HepG2 (cell line): ENCODE measurements at regions not wholly inside any gene's neighbourhood (a gene's known extent, or its start where the extent isn't known, plus 50 kb on each side); places are given as distances from the start of the nearest gene placed in this dataset.

Experiments used
- ATAC-seq: fragments of 200-7000 bp; cut with Tn5 transposase; 3 replicates; pipeline ENCODE4 v1.9.1; 2020; ENCODE audit warnings: mild to moderate bottlenecking, moderate library complexity
- BruUV-seq: library from RNA; stranded (reverse); fragments of 400-500 nt; replicated peaks from 2 replicates; lab custom pipeline; 2021; lab: Mats Ljungman, UMichigan
- CTCF ChIA-PET: fragments of 300-600 bp; formaldehyde crosslinking; extraction: SDS; loops from one replicate; lab custom pipeline; 2021; ENCODE audit warnings: low total read pairs, inconsistent platforms, low intra/inter-chr PET ratio; lab: Yijun Ruan, JAX
- POLR2A ChIA-PET: fragments of 350-600 bp; sonication (Branson Sonifier 250); formaldehyde crosslinking; loops from one replicate; lab custom pipeline; 2020; ENCODE audit warnings: antibody characterized with exemption, inconsistent platforms; lab: Yijun Ruan, JAX
- DNase-seq: peaks from one replicate; pipeline ENCODE4 v3.0.0-alpha.2; 2015; ENCODE audit warnings: low spot score
- FAIRE-seq: peaks from 3 replicates; lab custom pipeline; 2011; peaks lifted over from hg19 to GRCh38; lab: Jason Lieb, UNC
- H2AFZ ChIP-seq: one replicate; pipeline ENCODE4 v1.6.1; 2011; ENCODE audit warnings: low read length, inconsistent platforms
- H3K27ac ChIP-seq: fragments of 300-600 bp; 3 replicates; pipeline ENCODE4 v1.8.0; 2011; ENCODE audit warnings: mixed run types, mild to moderate bottlenecking, mixed read lengths, low read length, inconsistent platforms; ENCODE audit not compliant: insufficient read depth; ENCODE audit errors: extremely low read length
- H3K27me3 ChIP-seq, 2 experiments: fragments of 200-600 bp in 1 of 2; 2 replicates in 1 of 2; 3 replicates in 1 of 2; pipeline versions ENCODE4 v1.6.0 to v1.8.0; 2011; ENCODE audit warnings: low read length in 2 of 2, mild to moderate bottlenecking in 2 of 2, moderate library complexity in 2 of 2, inconsistent platforms in 1 of 2; ENCODE audit not compliant: insufficient read depth in 2 of 2, control insufficient read depth in 1 of 2
- H3K36me3 ChIP-seq, 2 experiments: fragments of 200-600 bp in 1 of 2; replicated peaks in 1 of 2; 2 replicates in 1 of 2; 3 replicates in 1 of 2; pipeline versions ENCODE4 v1.5.1 to v1.8.0; 2011; ENCODE audit warnings: low read length in 2 of 2, inconsistent platforms in 1 of 2; ENCODE audit not compliant: insufficient read depth in 2 of 2, control insufficient read depth in 1 of 2
- H3K4me1 ChIP-seq: 2 replicates; pipeline ENCODE4 v1.5.1; 2012; ENCODE audit warnings: low read length, inconsistent platforms; ENCODE audit not compliant: insufficient read depth
- H3K4me2 ChIP-seq: 2 replicates; pipeline ENCODE4 v1.6.0; 2011; ENCODE audit warnings: low read depth, low read length, inconsistent platforms
- H3K4me3 ChIP-seq, 3 experiments: fragments of 200-600 bp in 1 of 3; sonication (generic), shearing (Covaris generic) in 1 of 3; replicated peaks in 1 of 3; 2 replicates each; pipeline ENCODE4 v1.5.1; 2011 to 2016; ENCODE audit warnings: low read length in 3 of 3, inconsistent platforms in 2 of 3, low read depth in 2 of 3, mild to moderate bottlenecking in 2 of 3, control low read depth in 1 of 3, mixed read lengths in 1 of 3; ENCODE audit not compliant: insufficient read depth in 1 of 3
- H3K79me2 ChIP-seq: one replicate; pipeline ENCODE4 v1.6.1; 2011; ENCODE audit warnings: low read length, inconsistent platforms; ENCODE audit not compliant: insufficient read depth
- H3K9ac ChIP-seq: 2 replicates; pipeline ENCODE4 v1.6.0; 2011; ENCODE audit warnings: mild to moderate bottlenecking, low read depth, low read length, inconsistent platforms; ENCODE audit not compliant: insufficient read depth
- H3K9me3 ChIP-seq: 2 replicates; pipeline ENCODE4 v1.5.1; 2012; ENCODE audit warnings: mild to moderate bottlenecking, low read length
- H4K20me1 ChIP-seq: 2 replicates; pipeline ENCODE4 v1.6.0; 2011; ENCODE audit warnings: inconsistent platforms, mild to moderate bottlenecking, low read length, moderate library complexity; ENCODE audit not compliant: insufficient read depth
- ATAD3A ChIP-seq: sonication (generic); formaldehyde crosslinking; IDR thresholded peaks from 2 replicates; pipeline ENCODE4 v1.4.0; 2020; ENCODE audit warnings: missing genetic modification reagents
- BRD4 ChIP-seq: sonication (generic); formaldehyde crosslinking; IDR thresholded peaks from 2 replicates; pipeline ENCODE4 v1.4.0; 2020; ENCODE audit warnings: missing genetic modification reagents
- CAMTA2 ChIP-seq: sonication (generic); formaldehyde crosslinking; IDR thresholded peaks from 2 replicates; pipeline ENCODE4 v1.4.0; 2020; ENCODE audit warnings: mild to moderate bottlenecking, missing genetic modification reagents, borderline replicate concordance
- CHCHD3 ChIP-seq: sonication (generic); formaldehyde crosslinking; IDR thresholded peaks from 2 replicates; pipeline ENCODE4 v1.8.0; 2022; ENCODE audit warnings: mild to moderate bottlenecking, missing genetic modification reagents, moderate library complexity
- E2F2 ChIP-seq: sonication (generic); formaldehyde crosslinking; IDR thresholded peaks from 2 replicates; pipeline ENCODE4 v1.4.0; 2020; ENCODE audit warnings: missing genetic modification reagents, borderline replicate concordance
- HINFP ChIP-seq: sonication (generic); formaldehyde crosslinking; IDR thresholded peaks from 2 replicates; pipeline ENCODE4 v1.4.0; 2020; ENCODE audit warnings: low read depth, mild to moderate bottlenecking, missing genetic modification reagents
- HOXA3 ChIP-seq: sonication (generic); formaldehyde crosslinking; IDR thresholded peaks from 2 replicates; pipeline ENCODE4 v1.5.0; 2020; ENCODE audit warnings: missing genetic modification reagents
- IKZF1 ChIP-seq: fragments of 450-650 bp; IDR thresholded peaks from 2 replicates; pipeline ENCODE4 v1.7.1; 2016
- MAFK ChIP-seq, 2 experiments: IDR thresholded peaks in 1 of 2; conservative IDR thresholded peaks in 1 of 2; 2 replicates each; pipeline ENCODE4 v1.6.1; 2011; ENCODE audit warnings: improper control_type of control experiment in 2 of 2, low read length in 2 of 2
- MAZ ChIP-seq, 2 experiments: sonication (generic) in 1 of 2; formaldehyde crosslinking in 1 of 2; IDR thresholded peaks; 2 replicates each; pipeline versions ENCODE4 v1.5.0 to v1.6.1; 2012 to 2020; ENCODE audit warnings: low read depth in 2 of 2, mild to moderate bottlenecking in 2 of 2, borderline replicate concordance in 1 of 2, improper control_type of control experiment in 1 of 2, low read length in 1 of 2, missing genetic modification reagents in 1 of 2, moderate library complexity in 1 of 2
- MBNL3 ChIP-seq: fragments of 250-450 bp; sonication (Bioruptor Pico); conservative IDR thresholded peaks from 2 replicates; pipeline ENCODE4 v1.8.0; 2022; ENCODE audit warnings: mild to moderate bottlenecking, inconsistent platforms
- PHB2 ChIP-seq: fragments of 450-650 bp; IDR thresholded peaks from 2 replicates; pipeline ENCODE4 v1.6.1; 2018; ENCODE audit not compliant: partially characterized antibody
- ZIK1 ChIP-seq: sonication (generic); formaldehyde crosslinking; IDR thresholded peaks from 2 replicates; pipeline ENCODE4 v1.5.0; 2020; ENCODE audit warnings: mild to moderate bottlenecking, low read depth, missing genetic modification reagents, borderline replicate concordance
- ZNF253 ChIP-seq: sonication (generic); formaldehyde crosslinking; IDR thresholded peaks from 2 replicates; pipeline ENCODE4 v1.8.0; 2022; ENCODE audit warnings: mild to moderate bottlenecking, missing genetic modification reagents, borderline replicate concordance
- ZNF260 ChIP-seq: sonication (generic); formaldehyde crosslinking; IDR thresholded peaks from 2 replicates; pipeline ENCODE4 v1.4.0; 2020; ENCODE audit warnings: missing genetic modification reagents, low read depth, mild to moderate bottlenecking, borderline replicate concordance
- ZNF670 ChIP-seq: sonication (generic); formaldehyde crosslinking; IDR thresholded peaks from 2 replicates; pipeline ENCODE4 v1.8.0; 2022; ENCODE audit warnings: mild to moderate bottlenecking, missing genetic modification reagents, borderline replicate concordance
- WGBS: methylation state at CpG from one replicate; pipeline ENCODE4 v1.1.6; 2017; ENCODE audit warnings: low lambda C conversion rate; 5-methylcytosine and 5-hydroxymethylcytosine counted together
- in situ Hi-C: cut with HindIII; loops from 2 replicates; pipeline ENCODE4 v1.10.0; 2017; ENCODE audit warnings: low pct_unique_long_range_greater_than_20kb; ENCODE audit not compliant: extremely low pct_ligation_motif_present
- intact Hi-C: fragments of 100-400 bp; cut with micrococcal nuclease; formaldehyde crosslinking; loops from one replicate; pipeline ENCODE4 v1.10.0; 2022; ENCODE audit not compliant: unreplicated experiment
- TF ChIP-seq, protein P1 (sequence below): sonication (generic); formaldehyde crosslinking; IDR thresholded peaks from 2 replicates; pipeline ENCODE4 v1.4.0; 2020; ENCODE audit warnings: missing genetic modification reagents
- TF ChIP-seq, protein P2 (sequence below): sonication (generic); formaldehyde crosslinking; IDR thresholded peaks from 2 replicates; pipeline ENCODE4 v1.4.0; 2020; ENCODE audit warnings: missing genetic modification reagents

DNA sequence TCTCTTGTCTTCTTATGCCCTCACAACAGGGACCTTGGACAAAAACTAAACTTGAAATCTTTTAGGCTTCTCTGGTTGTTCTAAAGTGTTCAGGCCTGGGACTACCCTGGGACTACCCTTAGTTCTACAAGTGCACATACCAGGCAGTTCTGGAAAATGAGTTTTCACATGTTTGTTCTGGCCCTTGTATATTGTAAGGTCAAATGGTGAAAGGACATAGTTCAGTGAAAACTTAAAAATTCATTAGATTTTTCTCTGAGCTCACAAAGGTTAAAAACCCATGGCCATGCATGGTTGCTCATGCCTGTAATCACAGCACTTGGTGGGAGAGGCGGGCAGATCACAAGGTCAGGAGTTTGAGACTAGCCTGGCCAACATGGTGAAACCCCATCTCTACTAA, 875.5 kb upstream of the FAM98A start:
- intact Hi-C loops: no loop called here
- ChIA-PET POLR2A (no interaction called here), CTCF (no interaction called here)
- Histone ChIP-seq H4K20me1 (no peaks in the 10 kb centered on the region), H3K27me3 (no peaks in the 10 kb centered on the region), H3K4me1 (no peaks in the 10 kb centered on the region), H3K79me2 (no peaks in the 10 kb centered on the region), H2AFZ (no peak overlapping the region), H3K27ac (no peak overlapping the region), H3K36me3 (no peaks in the 10 kb centered on the region), H3K9me3 (peaks cover 59% of the 10 kb centered on the region), H3K9ac (no peak overlapping the region), H3K4me2 (no peak overlapping the region), H3K4me3 (no peak overlapping the region)
- in situ Hi-C loops: no loop called here
- no peak for ATAC-seq
- WGBS: 0% methylated on average over 1 of the region's 1 CpG
- DNase-seq: no peak
- no peak for TF ChIP-seq ATAD3A (CRISPR knock-in tag)
- no peak for TF ChIP-seq ZNF260
- no peak for TF ChIP-seq CAMTA2 (CRISPR knock-in tag)
- no peak for TF ChIP-seq HINFP
- no peak for TF ChIP-seq IKZF1
- TF ChIP-seq, protein P1, sequence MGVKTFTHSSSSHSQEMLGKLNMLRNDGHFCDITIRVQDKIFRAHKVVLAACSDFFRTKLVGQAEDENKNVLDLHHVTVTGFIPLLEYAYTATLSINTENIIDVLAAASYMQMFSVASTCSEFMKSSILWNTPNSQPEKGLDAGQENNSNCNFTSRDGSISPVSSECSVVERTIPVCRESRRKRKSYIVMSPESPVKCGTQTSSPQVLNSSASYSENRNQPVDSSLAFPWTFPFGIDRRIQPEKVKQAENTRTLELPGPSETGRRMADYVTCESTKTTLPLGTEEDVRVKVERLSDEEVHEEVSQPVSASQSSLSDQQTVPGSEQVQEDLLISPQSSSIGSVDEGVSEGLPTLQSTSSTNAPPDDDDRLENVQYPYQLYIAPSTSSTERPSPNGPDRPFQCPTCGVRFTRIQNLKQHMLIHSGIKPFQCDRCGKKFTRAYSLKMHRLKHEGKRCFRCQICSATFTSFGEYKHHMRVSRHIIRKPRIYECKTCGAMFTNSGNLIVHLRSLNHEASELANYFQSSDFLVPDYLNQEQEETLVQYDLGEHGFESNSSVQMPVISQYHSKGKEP (CRISPR knock-in tag): no peak
- no peak for TF ChIP-seq E2F2 (CRISPR knock-in tag)
- no peak for TF ChIP-seq MAZ (IDR thresholded peaks at IDR 0.05; ENCODE audit: borderline replicate concordance, low read depth, low read length)
- no peak for TF ChIP-seq MAZ (CRISPR knock-in tag; IDR thresholded peaks at IDR 0.05; ENCODE audit: low read depth)
- TF ChIP-seq BRD4: no peak
- TF ChIP-seq HOXA3: no peak
- TF ChIP-seq MBNL3 (CRISPR knock-in tag): no peak
- TF ChIP-seq ZNF253: no peak
- no peak for TF ChIP-seq CHCHD3 (CRISPR knock-in tag)
- no peak for TF ChIP-seq ZIK1
- TF ChIP-seq, protein P2, sequence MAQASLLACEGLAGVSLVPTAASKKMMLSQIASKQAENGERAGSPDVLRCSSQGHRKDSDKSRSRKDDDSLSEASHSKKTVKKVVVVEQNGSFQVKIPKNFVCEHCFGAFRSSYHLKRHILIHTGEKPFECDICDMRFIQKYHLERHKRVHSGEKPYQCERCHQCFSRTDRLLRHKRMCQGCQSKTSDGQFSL (CRISPR knock-in tag): no peak
- TF ChIP-seq MAFK (conservative IDR thresholded peaks at IDR 0.05 in 1 of 2, IDR thresholded peaks at IDR 0.05 in 1 of 2; ENCODE audit: low read length in 2 of 2): no peak
- TF ChIP-seq PHB2: no peak
- TF ChIP-seq ZNF670 (CRISPR knock-in tag): no peak
- BruUV-seq: no TSS peak
- FAIRE-seq: no peak
